T-cell (primary cell): ENCODE measurements at regions not wholly inside any gene's neighbourhood (a gene's known extent, or its start where the extent isn't known, plus 50 kb on each side); places are given as distances from the start of the nearest gene placed in this dataset.

ENCODE experiments used
- ATAC-seq, 4 experiments: fragments of 200-7000 bp in 3 of 4; fragments of 150-1000 bp in 1 of 4; cut with Tn5 transposase; replicated peaks in 1 of 4; 1 replicate in 3 of 4; 2 replicates in 1 of 4; pipeline ENCODE4 v1.10.0; 2021; ENCODE audit warnings: moderate library complexity in 3 of 4, mild to moderate bottlenecking in 2 of 4, moderate number of reproducible peaks in 1 of 4
- CTCF ChIA-PET, 2 donors: fragments of 300-600 bp; sonication (Branson Sonifier 250); formaldehyde crosslinking; loops; one replicate each; lab custom pipeline; 2022; ENCODE audit warnings: antibody characterized with exemption in 2 of 2; lab: Charles Lee
- POLR2A ChIA-PET, 2 donors: fragments of 300-600 bp; sonication (Branson Sonifier 250); formaldehyde crosslinking; loops; one replicate each; lab custom pipeline; 2022; ENCODE audit warnings: antibody characterized with exemption in 2 of 2; lab: Charles Lee
- DNase-seq, 35 experiments: peaks; one replicate each; pipeline versions ENCODE4 v3.0.0 to v3.0.0-alpha.2; 2013 to 2023
- H3K27ac ChIP-seq: one replicate; pipeline ENCODE4 v1.5.1; 2013; ENCODE audit warnings: low read length
- H3K27me3 ChIP-seq, 2 experiments: replicated peaks in 1 of 2; 1 replicate in 1 of 2; 2 replicates in 1 of 2; pipeline versions ENCODE4 v1.6.1 to v1.7.0; 2013; ENCODE audit warnings: low read length in 1 of 2, mixed read lengths in 1 of 2; ENCODE audit not compliant: control insufficient read depth in 2 of 2, insufficient read depth in 2 of 2; ENCODE audit errors: extremely low read depth in 1 of 2
- H3K36me3 ChIP-seq, 2 donors: 1 replicate in 1 of 2; 2 replicates in 1 of 2; pipeline versions ENCODE4 v1.6.1 to v1.7.0; 2013; ENCODE audit warnings: low read length in 1 of 2; ENCODE audit not compliant: control insufficient read depth in 2 of 2, insufficient read depth in 1 of 2; ENCODE audit errors: extremely low read depth in 1 of 2
- H3K4me1 ChIP-seq, 2 experiments: 1 replicate in 1 of 2; 2 replicates in 1 of 2; pipeline versions ENCODE4 v1.6.1 to v1.7.0; 2013; ENCODE audit warnings: low read length in 2 of 2, mixed read lengths in 1 of 2; ENCODE audit not compliant: insufficient read depth in 2 of 2, control insufficient read depth in 1 of 2; ENCODE audit errors: extremely low read depth in 1 of 2
- H3K4me3 ChIP-seq, 2 donors: 1 replicate in 1 of 2; 2 replicates in 1 of 2; pipeline versions ENCODE4 v1.5.1 to v1.7.0; 2013; ENCODE audit warnings: mild to moderate bottlenecking in 2 of 2, low read length in 1 of 2, moderate library complexity in 1 of 2; ENCODE audit not compliant: control insufficient read depth in 1 of 2; ENCODE audit errors: extremely low read depth in 1 of 2
- H3K9me3 ChIP-seq: 2 replicates; pipeline ENCODE4 v1.7.0; 2013
- H3K27ac Mint-ChIP-seq, 2 donors: one replicate each; pipeline ENCODE4 v1.8.0; 2020 to 2021; ENCODE audit warnings: mild to moderate bottlenecking in 2 of 2, mixed read lengths in 2 of 2
- H3K27me3 Mint-ChIP-seq, 2 donors: one replicate each; pipeline ENCODE4 v1.8.0; 2021 to 2022; ENCODE audit warnings: mixed read lengths in 2 of 2
- H3K36me3 Mint-ChIP-seq: one replicate; pipeline ENCODE4 v1.8.0; 2021; ENCODE audit warnings: mixed read lengths
- H3K4me1 Mint-ChIP-seq, 3 donors: one replicate each; pipeline ENCODE4 v1.8.0; 2020 to 2022; ENCODE audit warnings: mixed read lengths in 3 of 3, mild to moderate bottlenecking in 1 of 3
- H3K4me3 Mint-ChIP-seq, 3 donors: one replicate each; pipeline ENCODE4 v1.8.0; 2020 to 2022; ENCODE audit warnings: mild to moderate bottlenecking in 3 of 3, mixed read lengths in 3 of 3, moderate library complexity in 3 of 3
- H3K9me3 Mint-ChIP-seq, 3 donors: one replicate each; pipeline ENCODE4 v1.8.0; 2020 to 2022; ENCODE audit warnings: mixed read lengths in 3 of 3
- WGBS: methylation state at CpG from one replicate; pipeline ENCODE4 v1.1.5; 2013; ENCODE audit warnings: missing lambda C conversion rate; ENCODE audit not compliant: insufficient coverage; 5-methylcytosine and 5-hydroxymethylcytosine counted together

- no peaks in the 10 kb centered on the region for H3K4me1 ChIP-seq
- H3K36me3 ChIP-seq = no peaks in the 10 kb centered on the region
- H3K27me3 Mint-ChIP-seq = no peaks in the 10 kb centered on the region
- no peak overlapping the region for H3K27ac ChIP-seq
- ChIA-PET POLR2A (no interaction called here), CTCF (interaction anchor here (0.6 to 1.1 kb wide), 3 partner anchors 20 to 331 kb away, joined by 3 read pairs; no protein-coding TSS in a partner anchor)
- no peaks in the 10 kb centered on the region for H3K9me3 ChIP-seq
- DNase-seq (no peak), ATAC-seq (no peak)
- no peaks in the 10 kb centered on the region for H3K27me3 ChIP-seq
- H3K9me3 Mint-ChIP-seq = no peaks in the 10 kb centered on the region
- no peaks in the 10 kb centered on the region for H3K36me3 Mint-ChIP-seq
- H3K4me3 Mint-ChIP-seq = no peak overlapping the region
- WGBS = 100% methylated on average over 1 of the region's 2 CpGs
- H3K4me3 ChIP-seq = no peak overlapping the region
- H3K4me1 Mint-ChIP-seq = peaks cover 0 to 2% (median 0%) of the 10 kb centered on the region in 3 donors
- H3K27ac Mint-ChIP-seq = no peak overlapping the region
These were observed 101.6 kb upstream of the SPATA12 start for GRCh38 chr3:56958879-56959278.

- ChIA-PET CTCF (interaction anchor here (0.5 to 0.8 kb wide), 5 partner anchors 31 to 896 kb away, joined by 3 to 4 read pairs (median 4); partner anchors contain the start of gene ARHGEF3 (in 1 of the 2)), POLR2A (no interaction called here)
- H3K27ac Mint-ChIP-seq = no peak overlapping the region
- WGBS = no CpG with 5 or more reads among the region's 2 CpGs
- H3K9me3 Mint-ChIP-seq = no peaks in the 10 kb centered on the region
- ATAC-seq (no peak), DNase-seq (no peak)
- no peaks in the 10 kb centered on the region for H3K36me3 Mint-ChIP-seq
- no peaks in the 10 kb centered on the region for H3K36me3 ChIP-seq
- no peaks in the 10 kb centered on the region for H3K27me3 Mint-ChIP-seq
- no peak overlapping the region for H3K27ac ChIP-seq
- H3K9me3 ChIP-seq = no peaks in the 10 kb centered on the region
- H3K4me3 ChIP-seq = no peak overlapping the region
- peaks cover 0 to 2% (median 0%) of the 10 kb centered on the region in 3 donors for H3K4me1 Mint-ChIP-seq
- H3K4me3 Mint-ChIP-seq = no peak overlapping the region
- no peaks in the 10 kb centered on the region for H3K4me1 ChIP-seq
- H3K27me3 ChIP-seq = no peaks in the 10 kb centered on the region
These were observed 102.9 kb upstream of the SPATA12 start for GRCh38 chr3:56957522-56957921.

GRCh38 chr3:56956906-56957305, 103.6 kb upstream of the SPATA12 start:
- no peaks in the 10 kb centered on the region for H3K9me3 ChIP-seq
- Mint-ChIP-seq H3K27me3 (no peaks in the 10 kb centered on the region), H3K4me1 (peaks cover 0 to 2% (median 0%) of the 10 kb centered on the region in 3 donors), H3K4me3 (no peak overlapping the region), H3K36me3 (no peaks in the 10 kb centered on the region), H3K27ac (no peak overlapping the region), H3K9me3 (no peaks in the 10 kb centered on the region)
- no peaks in the 10 kb centered on the region for H3K27me3 ChIP-seq
- no peak overlapping the region for H3K27ac ChIP-seq
- CTCF ChIA-PET = interaction anchor here in 1 of 2 donors (0.5 kb wide), 1 partner anchor 620 kb away, joined by 3 read pairs; no protein-coding TSS in a partner anchor
- no peaks in the 10 kb centered on the region for H3K36me3 ChIP-seq
- 100% methylated on average over 1 of the region's 3 CpGs for WGBS
- ATAC-seq = no peak
- no peaks in the 10 kb centered on the region for H3K4me1 ChIP-seq
- DNase-seq = no peak
- no peak overlapping the region for H3K4me3 ChIP-seq
- POLR2A ChIA-PET = no interaction called here

GRCh38 chr3:56955492-56956111, 104.9 kb upstream of the SPATA12 start:
- Mint-ChIP-seq H3K4me3 (no peak overlapping the region), H3K36me3 (no peaks in the 10 kb centered on the region), H3K9me3 (no peaks in the 10 kb centered on the region), H3K27me3 (no peaks in the 10 kb centered on the region), H3K4me1 (peaks cover 0 to 2% (median 0%) of the 10 kb centered on the region in 3 donors), H3K27ac (no peak overlapping the region)
- Histone ChIP-seq H3K4me1 (no peaks in the 10 kb centered on the region), H3K27me3 (no peaks in the 10 kb centered on the region), H3K9me3 (no peaks in the 10 kb centered on the region), H3K36me3 (no peaks in the 10 kb centered on the region), H3K27ac (no peak overlapping the region), H3K4me3 (no peak overlapping the region)
- ATAC-seq = no peak
- CTCF ChIA-PET = no interaction called here
- no peak for DNase-seq
- 67% methylated on average over 1 of the region's 5 CpGs for WGBS
- POLR2A ChIA-PET = no interaction called here

GRCh38 chr3:56954125-56954524, 106.3 kb upstream of the SPATA12 start:
- H3K4me1 ChIP-seq = no peaks in the 10 kb centered on the region
- DNase-seq (no peak), ATAC-seq (no peak)
- POLR2A ChIA-PET = no interaction called here
- no peak overlapping the region for H3K4me3 ChIP-seq
- WGBS = no CpG with 5 or more reads among the region's 1 CpG
- no peaks in the 10 kb centered on the region for H3K27me3 Mint-ChIP-seq
- H3K9me3 Mint-ChIP-seq = no peaks in the 10 kb centered on the region
- no peak overlapping the region for H3K27ac ChIP-seq
- H3K36me3 Mint-ChIP-seq = no peaks in the 10 kb centered on the region
- no peaks in the 10 kb centered on the region for H3K36me3 ChIP-seq
- no peak overlapping the region for H3K4me3 Mint-ChIP-seq
- H3K27me3 ChIP-seq = no peaks in the 10 kb centered on the region
- H3K4me1 Mint-ChIP-seq = no peaks in the 10 kb centered on the region
- H3K9me3 ChIP-seq = no peaks in the 10 kb centered on the region
- CTCF ChIA-PET = no interaction called here
- no peak overlapping the region for H3K27ac Mint-ChIP-seq

GRCh38 chr3:56952846-56953245, 107.6 kb upstream of the SPATA12 start:
- H3K36me3 Mint-ChIP-seq = no peaks in the 10 kb centered on the region
- CTCF ChIA-PET = no interaction called here
- H3K9me3 ChIP-seq = no peaks in the 10 kb centered on the region
- no peaks in the 10 kb centered on the region for H3K36me3 ChIP-seq
- H3K4me3 ChIP-seq = no peak overlapping the region
- no peaks in the 10 kb centered on the region for H3K9me3 Mint-ChIP-seq
- H3K4me1 Mint-ChIP-seq = no peaks in the 10 kb centered on the region
- H3K27ac ChIP-seq = no peak overlapping the region
- DNase-seq = no peak
- POLR2A ChIA-PET = no interaction called here
- WGBS = 80% methylated on average over 1 of the region's 4 CpGs
- H3K27ac Mint-ChIP-seq = no peak overlapping the region
- H3K4me3 Mint-ChIP-seq = no peak overlapping the region
- no peak for ATAC-seq
- H3K27me3 Mint-ChIP-seq = no peaks in the 10 kb centered on the region
- H3K27me3 ChIP-seq = no peaks in the 10 kb centered on the region
- no peaks in the 10 kb centered on the region for H3K4me1 ChIP-seq
